22Rv1 (cell line): ENCODE measurements at regions not wholly inside any gene's neighbourhood (a gene's known extent, or its start where the extent isn't known, plus 50 kb on each side); places are given as distances from the start of the nearest gene placed in this dataset.

Experiments
- ZFX ChIP-seq: fragments of 450-650 bp; IDR thresholded peaks from 2 replicates; pipeline ENCODE4 v1.6.1; 2017; ENCODE audit warnings: antibody characterized with exemption, borderline replicate concordance
- TF ChIP-seq, protein P1 (sequence below): fragments of 450-650 bp; IDR thresholded peaks from 2 replicates; pipeline ENCODE4 v1.5.1; 2017; ENCODE audit warnings: mild to moderate bottlenecking

DNA sequence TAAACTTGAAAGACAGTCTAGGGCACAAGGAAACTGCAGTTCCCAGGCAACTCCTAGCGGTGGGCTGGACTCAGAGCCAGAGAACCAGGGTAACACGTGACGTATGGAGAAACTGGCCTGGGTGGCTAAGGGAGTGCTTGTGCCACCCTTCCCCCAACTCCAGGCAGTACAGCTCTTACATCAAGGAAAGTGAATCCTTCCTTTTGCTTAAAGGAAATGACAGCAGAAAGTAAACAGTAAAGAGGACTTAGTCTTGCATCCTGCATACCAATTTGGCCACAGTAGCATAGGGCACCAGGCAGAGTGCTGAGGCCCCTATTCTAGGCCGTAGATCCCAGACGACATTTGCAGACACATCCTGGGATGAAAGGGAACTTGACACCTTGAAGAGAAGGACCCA is 322.8 kb downstream of the CD109 start:
- TF ChIP-seq, protein P1, sequence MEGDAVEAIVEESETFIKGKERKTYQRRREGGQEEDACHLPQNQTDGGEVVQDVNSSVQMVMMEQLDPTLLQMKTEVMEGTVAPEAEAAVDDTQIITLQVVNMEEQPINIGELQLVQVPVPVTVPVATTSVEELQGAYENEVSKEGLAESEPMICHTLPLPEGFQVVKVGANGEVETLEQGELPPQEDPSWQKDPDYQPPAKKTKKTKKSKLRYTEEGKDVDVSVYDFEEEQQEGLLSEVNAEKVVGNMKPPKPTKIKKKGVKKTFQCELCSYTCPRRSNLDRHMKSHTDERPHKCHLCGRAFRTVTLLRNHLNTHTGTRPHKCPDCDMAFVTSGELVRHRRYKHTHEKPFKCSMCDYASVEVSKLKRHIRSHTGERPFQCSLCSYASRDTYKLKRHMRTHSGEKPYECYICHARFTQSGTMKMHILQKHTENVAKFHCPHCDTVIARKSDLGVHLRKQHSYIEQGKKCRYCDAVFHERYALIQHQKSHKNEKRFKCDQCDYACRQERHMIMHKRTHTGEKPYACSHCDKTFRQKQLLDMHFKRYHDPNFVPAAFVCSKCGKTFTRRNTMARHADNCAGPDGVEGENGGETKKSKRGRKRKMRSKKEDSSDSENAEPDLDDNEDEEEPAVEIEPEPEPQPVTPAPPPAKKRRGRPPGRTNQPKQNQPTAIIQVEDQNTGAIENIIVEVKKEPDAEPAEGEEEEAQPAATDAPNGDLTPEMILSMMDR = no peak
- TF ChIP-seq ZFX = no peak
